IMR-90 (cell line): ENCODE measurements at regions not wholly inside any gene's neighbourhood (a gene's known extent, or its start where the extent isn't known, plus 50 kb on each side); places are given as distances from the start of the nearest gene placed in this dataset.
"Not testable (repeated sequence)": the region's sequence is repeated elsewhere in the genome, so short reads cannot be mapped to it uniquely, and the experiment has no call there.

ENCODE experiments used
- MXI1 ChIP-seq: IDR thresholded peaks from 2 replicates; pipeline ENCODE4 v1.6.1; 2012; ENCODE audit warnings: low read depth, mild to moderate bottlenecking, low read length, moderate library complexity, borderline replicate concordance
- TF ChIP-seq, protein P1 (sequence below): conservative IDR thresholded peaks from 2 replicates; pipeline ENCODE4 v1.5.1; 2012; ENCODE audit warnings: mild to moderate bottlenecking, low read depth, low read length, improper control_type of control experiment

DNA sequence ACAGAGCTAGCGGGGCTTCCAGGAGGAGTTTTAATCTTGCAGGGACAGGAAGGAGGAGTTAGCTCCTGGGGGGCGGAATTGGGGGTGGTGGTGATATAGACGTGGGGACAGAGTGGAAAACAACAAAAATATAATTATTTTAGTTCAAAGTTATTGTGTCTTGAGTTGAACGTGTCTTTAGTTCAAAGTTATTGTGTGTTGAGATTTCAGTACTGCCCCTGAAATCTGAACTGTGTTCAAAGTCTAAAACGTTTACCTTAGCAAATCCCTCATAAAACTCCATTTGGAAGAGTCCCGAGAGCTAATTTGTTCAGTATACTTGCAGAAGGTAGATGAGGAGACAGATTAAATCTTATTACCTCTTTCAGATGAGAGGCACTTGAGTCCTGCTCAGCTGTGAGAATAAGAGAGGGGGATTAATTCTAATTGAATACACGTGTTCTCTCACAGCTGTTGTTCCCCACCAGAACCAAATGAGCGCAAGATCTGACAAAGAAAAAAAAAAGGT lies 132.4 kb upstream of the ALDH3B2 start:
- TF ChIP-seq MXI1 = not testable (repeated sequence)
- TF ChIP-seq, protein P1, sequence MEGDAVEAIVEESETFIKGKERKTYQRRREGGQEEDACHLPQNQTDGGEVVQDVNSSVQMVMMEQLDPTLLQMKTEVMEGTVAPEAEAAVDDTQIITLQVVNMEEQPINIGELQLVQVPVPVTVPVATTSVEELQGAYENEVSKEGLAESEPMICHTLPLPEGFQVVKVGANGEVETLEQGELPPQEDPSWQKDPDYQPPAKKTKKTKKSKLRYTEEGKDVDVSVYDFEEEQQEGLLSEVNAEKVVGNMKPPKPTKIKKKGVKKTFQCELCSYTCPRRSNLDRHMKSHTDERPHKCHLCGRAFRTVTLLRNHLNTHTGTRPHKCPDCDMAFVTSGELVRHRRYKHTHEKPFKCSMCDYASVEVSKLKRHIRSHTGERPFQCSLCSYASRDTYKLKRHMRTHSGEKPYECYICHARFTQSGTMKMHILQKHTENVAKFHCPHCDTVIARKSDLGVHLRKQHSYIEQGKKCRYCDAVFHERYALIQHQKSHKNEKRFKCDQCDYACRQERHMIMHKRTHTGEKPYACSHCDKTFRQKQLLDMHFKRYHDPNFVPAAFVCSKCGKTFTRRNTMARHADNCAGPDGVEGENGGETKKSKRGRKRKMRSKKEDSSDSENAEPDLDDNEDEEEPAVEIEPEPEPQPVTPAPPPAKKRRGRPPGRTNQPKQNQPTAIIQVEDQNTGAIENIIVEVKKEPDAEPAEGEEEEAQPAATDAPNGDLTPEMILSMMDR = not testable (repeated sequence)
